ENCODE measurements at regions not wholly inside any gene's neighbourhood (a gene's known extent, or its start where the extent isn't known, plus 50 kb on each side); places are given as distances from the start of the nearest gene placed in this dataset.

DNA sequence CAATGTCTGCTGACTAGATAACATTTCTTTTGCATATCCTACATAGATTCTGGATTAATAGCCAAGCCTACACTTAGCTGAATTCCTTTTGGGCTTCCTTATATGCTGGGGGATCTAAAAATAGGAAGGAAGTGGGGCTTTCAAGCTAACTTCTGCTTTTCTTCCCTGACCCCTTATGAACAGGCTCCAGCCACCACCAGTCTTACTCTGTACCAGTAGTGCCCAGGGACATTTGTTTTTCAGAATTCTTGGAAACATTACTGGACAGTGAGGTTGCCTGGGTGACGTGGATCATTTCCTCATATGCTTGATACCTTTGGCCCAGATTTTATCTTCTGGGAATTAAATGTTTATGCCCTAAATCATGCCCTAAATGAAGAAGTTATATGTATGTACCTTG is 55.9 kb upstream of the SRRM4 start:
- no peak for DNase-seq
- Histone ChIP-seq H3K36me3 (replicated peaks) (no peaks in the 10 kb centered on the region), H3K27ac (no peak overlapping the region), H3K4me3 (ENCODE audit: low read depth, low read length) (no peak overlapping the region), H3K27me3 (replicated peaks) (no peaks in the 10 kb centered on the region)
- TF ChIP-seq, protein P1, sequence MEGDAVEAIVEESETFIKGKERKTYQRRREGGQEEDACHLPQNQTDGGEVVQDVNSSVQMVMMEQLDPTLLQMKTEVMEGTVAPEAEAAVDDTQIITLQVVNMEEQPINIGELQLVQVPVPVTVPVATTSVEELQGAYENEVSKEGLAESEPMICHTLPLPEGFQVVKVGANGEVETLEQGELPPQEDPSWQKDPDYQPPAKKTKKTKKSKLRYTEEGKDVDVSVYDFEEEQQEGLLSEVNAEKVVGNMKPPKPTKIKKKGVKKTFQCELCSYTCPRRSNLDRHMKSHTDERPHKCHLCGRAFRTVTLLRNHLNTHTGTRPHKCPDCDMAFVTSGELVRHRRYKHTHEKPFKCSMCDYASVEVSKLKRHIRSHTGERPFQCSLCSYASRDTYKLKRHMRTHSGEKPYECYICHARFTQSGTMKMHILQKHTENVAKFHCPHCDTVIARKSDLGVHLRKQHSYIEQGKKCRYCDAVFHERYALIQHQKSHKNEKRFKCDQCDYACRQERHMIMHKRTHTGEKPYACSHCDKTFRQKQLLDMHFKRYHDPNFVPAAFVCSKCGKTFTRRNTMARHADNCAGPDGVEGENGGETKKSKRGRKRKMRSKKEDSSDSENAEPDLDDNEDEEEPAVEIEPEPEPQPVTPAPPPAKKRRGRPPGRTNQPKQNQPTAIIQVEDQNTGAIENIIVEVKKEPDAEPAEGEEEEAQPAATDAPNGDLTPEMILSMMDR (IDR thresholded peaks at IDR 0.05; ENCODE audit: low read depth, low read length, missing control alignments): no peak
- in situ Hi-C loops (cut with HindIII; ENCODE audit: low pct_ligation_motif_present, low sequenced_read_pairs): no loop called here

DNA sequence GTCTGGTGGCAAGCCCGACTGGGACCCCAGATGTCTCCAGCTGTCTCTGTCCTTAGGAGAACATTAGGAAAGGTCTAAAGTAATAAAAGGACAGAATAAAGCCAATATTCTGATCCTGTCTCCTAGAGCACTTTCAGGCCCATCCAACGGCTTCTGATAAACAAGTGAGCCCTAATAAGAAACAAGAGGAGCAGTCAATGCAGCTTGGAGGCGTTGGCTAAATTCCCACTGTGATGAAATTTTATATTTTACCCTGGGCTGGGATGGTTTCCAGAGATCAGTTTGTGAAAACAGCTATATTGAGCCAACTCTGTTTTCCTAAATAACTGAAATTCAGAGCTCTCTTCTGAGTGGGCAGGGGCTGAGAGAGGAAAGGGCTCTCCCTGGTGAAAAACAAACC is 55.5 kb upstream of the SRRM4 start:
- Histone ChIP-seq H3K27me3 (replicated peaks) (no peaks in the 10 kb centered on the region), H3K4me3 (ENCODE audit: low read depth, low read length) (no peak overlapping the region), H3K27ac (no peak overlapping the region), H3K36me3 (replicated peaks) (no peaks in the 10 kb centered on the region)
- in situ Hi-C loops (cut with HindIII; ENCODE audit: low pct_ligation_motif_present, low sequenced_read_pairs): no loop called here
- no peak for DNase-seq
- TF ChIP-seq, protein P1 (IDR thresholded peaks at IDR 0.05; ENCODE audit: low read depth, low read length, missing control alignments): no peak

All from brain microvascular endothelial cell (primary cell).